Gastroesophageal sphincter (tissue), 3 donors: ENCODE measurements at regions not wholly inside any gene's neighbourhood (a gene's known extent, or its start where the extent isn't known, plus 50 kb on each side); places are given as distances from the start of the nearest gene placed in this dataset.

ENCODE experiments used
- EP300 ChIP-seq: sonication (generic); formaldehyde crosslinking; IDR thresholded peaks from one replicate; pipeline ENCODE4 v1.6.1; 2017; ENCODE audit warnings: antibody characterized with exemption, mild to moderate bottlenecking
- POLR2A ChIP-seq, 2 donors: fragments of 450-650 bp; IDR thresholded peaks; one replicate each; pipeline ENCODE4 v1.6.1; 2017; ENCODE audit warnings: antibody characterized with exemption in 2 of 2, mild to moderate bottlenecking in 2 of 2, moderate library complexity in 1 of 2
- POLR2AphosphoS5 ChIP-seq: sonication (generic); formaldehyde crosslinking; IDR thresholded peaks from one replicate; pipeline ENCODE4 v1.6.1; 2017; ENCODE audit warnings: antibody characterized with exemption
- TF ChIP-seq, protein P1 (sequence below), 4 experiments: fragments of 200-600 bp in 2 of 4; fragments of 450-650 bp in 2 of 4; sonication (generic) in 1 of 4; IDR thresholded peaks; one replicate each; pipeline ENCODE4 v1.5.1; 2017 to 2019; ENCODE audit warnings: antibody characterized with exemption in 4 of 4, mild to moderate bottlenecking in 2 of 4, moderate library complexity in 2 of 4

DNA sequence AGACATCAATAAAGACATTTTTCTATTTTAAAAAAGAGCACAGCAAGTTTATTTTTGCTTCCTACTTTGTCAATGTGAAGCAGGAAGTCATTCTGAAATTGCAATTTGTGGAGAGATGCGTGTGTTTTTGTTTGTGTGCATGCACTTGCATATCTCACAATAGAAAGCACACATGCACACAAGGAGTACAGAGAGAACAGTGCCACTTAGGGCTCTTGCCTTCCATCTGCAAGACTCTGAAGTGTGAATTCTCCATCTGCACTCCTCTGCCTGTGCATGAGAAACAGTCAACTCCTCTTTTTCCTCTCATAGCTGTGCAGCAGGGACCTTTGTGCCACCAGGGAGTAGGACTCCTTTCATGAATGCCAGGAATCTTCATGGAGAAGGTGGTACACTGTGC, 316.3 kb upstream of the CNR1 start:
- TF ChIP-seq POLR2A (IDR thresholded peaks at IDR 0.05) (no peak), EP300 (no peak), POLR2AphosphoS5 (no peak)
- TF ChIP-seq, protein P1, sequence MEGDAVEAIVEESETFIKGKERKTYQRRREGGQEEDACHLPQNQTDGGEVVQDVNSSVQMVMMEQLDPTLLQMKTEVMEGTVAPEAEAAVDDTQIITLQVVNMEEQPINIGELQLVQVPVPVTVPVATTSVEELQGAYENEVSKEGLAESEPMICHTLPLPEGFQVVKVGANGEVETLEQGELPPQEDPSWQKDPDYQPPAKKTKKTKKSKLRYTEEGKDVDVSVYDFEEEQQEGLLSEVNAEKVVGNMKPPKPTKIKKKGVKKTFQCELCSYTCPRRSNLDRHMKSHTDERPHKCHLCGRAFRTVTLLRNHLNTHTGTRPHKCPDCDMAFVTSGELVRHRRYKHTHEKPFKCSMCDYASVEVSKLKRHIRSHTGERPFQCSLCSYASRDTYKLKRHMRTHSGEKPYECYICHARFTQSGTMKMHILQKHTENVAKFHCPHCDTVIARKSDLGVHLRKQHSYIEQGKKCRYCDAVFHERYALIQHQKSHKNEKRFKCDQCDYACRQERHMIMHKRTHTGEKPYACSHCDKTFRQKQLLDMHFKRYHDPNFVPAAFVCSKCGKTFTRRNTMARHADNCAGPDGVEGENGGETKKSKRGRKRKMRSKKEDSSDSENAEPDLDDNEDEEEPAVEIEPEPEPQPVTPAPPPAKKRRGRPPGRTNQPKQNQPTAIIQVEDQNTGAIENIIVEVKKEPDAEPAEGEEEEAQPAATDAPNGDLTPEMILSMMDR (IDR thresholded peaks at IDR 0.05) = no peak
